ENCODE measurements at regions not wholly inside any gene's neighbourhood (a gene's known extent, or its start where the extent isn't known, plus 50 kb on each side); places are given as distances from the start of the nearest gene placed in this dataset.
A peak's percentile ranks its signal among the peaks of the same experiment; 100 is the strongest.
"Not testable (repeated sequence)": the region's sequence is repeated elsewhere in the genome, so short reads cannot be mapped to it uniquely, and the experiment has no call there.

DNA sequence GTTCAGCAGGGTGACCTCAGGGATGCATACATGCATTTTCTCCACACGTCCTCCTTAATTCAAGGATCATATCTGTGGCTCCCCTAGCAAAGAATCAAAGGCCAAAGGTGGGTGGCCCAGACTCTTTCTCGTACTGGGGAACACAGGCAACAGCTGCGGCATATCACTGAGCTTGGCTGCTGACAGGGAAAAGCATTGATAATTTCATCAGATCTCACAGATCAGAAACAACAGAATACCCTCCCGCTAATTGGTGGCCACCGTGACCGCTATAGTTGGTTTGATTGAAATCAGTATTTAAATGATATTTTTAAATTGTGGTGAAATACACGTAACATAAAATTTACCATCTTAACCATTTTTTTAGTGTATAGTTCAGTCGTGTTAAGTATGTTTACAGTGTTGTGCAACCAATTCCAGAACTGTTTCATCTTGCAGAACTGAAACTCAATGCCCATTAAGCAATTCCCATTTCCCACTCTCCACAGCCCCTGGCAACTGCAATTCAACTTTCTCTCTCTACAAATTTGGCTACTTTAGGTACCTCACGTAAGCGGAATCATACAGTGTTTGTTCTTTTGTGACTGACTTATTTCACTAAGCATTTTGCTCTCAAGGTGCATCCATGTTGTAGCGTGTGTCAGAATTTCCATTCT lies 74.7 kb upstream of the TMEM170B start:
- Mint-ChIP-seq H3K4me1 (peaks cover 32 to 53% (median 43%) of the 10 kb centered on the region in 3 donors), H3K36me3 (no peaks in the 10 kb centered on the region), H3K27ac (no peak overlapping the region), H3K4me3 (peak overlapping the region in 1 of 4 donors; percentile 16), H3K9me3 (no peaks in the 10 kb centered on the region), H3K27me3 (no peaks in the 10 kb centered on the region)

DNA sequence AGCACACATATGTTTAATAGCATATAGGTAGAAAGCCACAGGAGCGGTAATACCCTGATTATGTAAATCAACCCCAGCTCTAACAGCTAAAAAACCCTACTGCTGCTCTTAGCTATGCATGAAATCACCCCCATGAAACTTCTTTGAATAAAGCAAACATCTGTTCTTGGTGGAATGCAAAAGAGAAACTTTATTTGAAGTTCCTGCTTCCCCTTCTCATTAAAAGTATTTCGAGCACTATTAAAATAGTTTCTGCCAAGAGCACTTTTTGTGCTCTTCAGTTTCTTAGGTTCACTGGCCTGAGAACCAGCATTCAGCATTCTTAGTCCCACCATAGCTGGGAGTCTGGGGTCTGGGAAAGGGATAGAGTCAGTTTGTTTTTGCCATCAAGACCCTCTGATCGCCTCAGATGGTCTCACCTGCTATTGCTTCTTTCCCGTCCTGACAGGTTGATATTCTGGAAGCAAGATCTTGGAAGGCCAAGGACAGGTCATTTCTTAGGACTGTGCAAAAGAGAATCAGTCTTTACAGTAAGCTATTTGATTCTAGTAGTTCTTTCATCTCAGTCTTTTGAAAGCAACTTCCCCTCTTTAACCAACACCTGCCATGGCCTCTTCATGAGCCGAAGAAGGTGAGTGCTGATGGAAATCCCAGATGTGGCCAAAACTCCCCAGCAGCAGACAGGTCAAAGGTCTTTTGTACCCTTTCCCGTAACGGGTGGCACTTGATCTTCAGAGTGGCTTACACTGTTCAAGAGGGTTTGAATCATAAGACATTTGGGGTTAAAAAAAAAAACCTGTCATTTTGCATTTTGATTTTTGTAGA lies 76.5 kb upstream of the TMEM170B start:
- Mint-ChIP-seq H3K36me3 (no peaks in the 10 kb centered on the region), H3K27me3 (no peaks in the 10 kb centered on the region), H3K27ac (peak overlapping the region; percentile 95 to 97 (median 97)), H3K4me3 (peak overlapping the region; percentile 66 to 89 (median 78)), H3K9me3 (peaks cover 0 to 4% (median 0%) of the 10 kb centered on the region in 3 donors), H3K4me1 (peaks cover 25 to 43% (median 26%) of the 10 kb centered on the region in 3 donors)

DNA sequence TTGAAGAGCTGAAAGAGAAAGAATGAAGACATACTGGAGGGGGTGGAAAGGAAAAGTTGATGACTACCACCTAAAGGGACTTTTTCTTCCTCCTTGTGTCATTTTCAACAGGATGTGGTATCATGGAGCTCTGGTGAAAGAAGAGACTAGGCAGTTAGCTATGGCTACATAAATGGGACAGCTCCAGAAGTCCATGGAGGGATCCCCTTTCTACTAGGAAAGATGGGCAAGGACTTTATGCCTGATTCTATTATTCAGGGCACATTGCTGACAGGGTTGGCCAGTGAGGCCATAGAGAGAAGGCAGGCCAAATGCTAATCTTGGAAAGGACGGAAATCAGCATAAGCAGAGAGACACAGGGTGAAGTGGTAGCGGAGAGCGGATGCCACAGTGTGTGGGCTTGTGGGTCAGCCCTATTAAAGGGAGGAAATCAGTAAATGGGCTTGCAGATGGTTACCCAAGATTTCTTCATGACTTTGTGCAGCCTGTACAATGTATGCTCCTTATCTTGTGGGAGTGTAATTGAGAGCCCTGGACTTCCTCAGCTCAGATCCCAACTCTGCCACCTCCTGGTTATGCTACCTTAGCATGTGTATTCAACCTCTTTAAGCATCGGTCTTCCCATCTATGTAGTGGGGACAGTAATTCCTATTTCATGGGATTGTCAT lies 77.4 kb upstream of the TMEM170B start:
- peaks cover 0 to 5% (median 0%) of the 10 kb centered on the region in 3 donors for H3K9me3 Mint-ChIP-seq
- peak overlapping the region; percentile 66 to 89 (median 70) for H3K4me3 Mint-ChIP-seq
- peak overlapping the region; percentile 95 to 97 (median 97) for H3K27ac Mint-ChIP-seq
- H3K4me1 Mint-ChIP-seq = peaks cover 31 to 49% (median 32%) of the 10 kb centered on the region in 3 donors
- H3K36me3 Mint-ChIP-seq = no peaks in the 10 kb centered on the region
- no peaks in the 10 kb centered on the region for H3K27me3 Mint-ChIP-seq

DNA sequence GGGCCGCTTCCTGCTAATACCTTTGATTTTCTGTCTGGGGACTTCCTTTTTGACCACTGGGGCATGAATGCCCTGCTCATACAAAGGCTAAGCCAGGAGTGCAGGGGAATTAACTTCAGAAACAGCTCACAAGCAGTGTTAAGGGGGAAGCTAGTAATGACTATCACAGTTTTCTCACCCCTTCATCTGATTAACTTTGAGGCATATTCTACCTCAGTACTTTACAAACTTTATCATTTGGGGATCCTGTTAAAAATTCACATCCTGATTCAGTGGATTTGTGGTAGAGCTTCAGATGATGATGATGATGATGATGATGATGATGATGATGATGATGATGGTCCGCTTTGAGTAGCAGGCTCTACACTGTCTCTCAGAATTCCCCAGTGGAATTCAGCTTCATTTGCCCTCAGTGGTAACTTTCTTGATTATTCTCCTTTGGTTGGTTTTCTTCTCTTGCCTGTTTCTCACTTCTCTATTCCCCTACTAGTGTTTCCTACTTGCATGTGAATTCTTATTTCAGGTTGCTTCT lies 78.4 kb upstream of the TMEM170B start:
- Mint-ChIP-seq H3K36me3 (no peaks in the 10 kb centered on the region), H3K27ac (peak overlapping the region; percentile 78 to 97 (median 97)), H3K4me1 (peaks cover 31 to 53% (median 32%) of the 10 kb centered on the region in 3 donors), H3K27me3 (no peaks in the 10 kb centered on the region), H3K4me3 (peak overlapping the region; percentile 0 to 57 (median 34)), H3K9me3 (peaks cover 0 to 5% (median 0%) of the 10 kb centered on the region in 3 donors)

DNA sequence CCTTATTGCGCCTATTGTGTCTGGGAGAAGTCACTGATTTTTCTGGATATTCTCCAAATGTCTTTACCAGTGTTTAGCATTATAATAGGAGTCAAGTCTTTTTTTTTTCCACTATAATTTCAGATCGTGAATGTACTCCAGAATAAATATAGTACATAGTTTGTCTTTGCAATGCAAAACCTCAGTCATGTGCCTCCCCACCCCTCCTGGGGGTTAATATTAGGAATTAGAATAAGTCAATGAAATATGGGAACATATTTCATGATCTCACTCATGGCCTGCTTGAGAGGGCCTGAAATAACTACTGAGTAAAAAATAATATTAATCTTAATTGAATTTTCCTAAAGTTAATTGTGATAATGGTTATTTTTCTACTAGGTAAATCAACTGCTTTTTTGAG lies 79.0 kb upstream of the TMEM170B start:
- peaks cover 32 to 53% (median 34%) of the 10 kb centered on the region in 3 donors for H3K4me1 Mint-ChIP-seq
- no peak overlapping the region for H3K27ac Mint-ChIP-seq
- no peaks in the 10 kb centered on the region for H3K27me3 Mint-ChIP-seq
- H3K4me3 Mint-ChIP-seq = no peak overlapping the region
- no peaks in the 10 kb centered on the region for H3K36me3 Mint-ChIP-seq
- H3K9me3 Mint-ChIP-seq = peaks cover 0 to 5% (median 0%) of the 10 kb centered on the region in 3 donors

DNA sequence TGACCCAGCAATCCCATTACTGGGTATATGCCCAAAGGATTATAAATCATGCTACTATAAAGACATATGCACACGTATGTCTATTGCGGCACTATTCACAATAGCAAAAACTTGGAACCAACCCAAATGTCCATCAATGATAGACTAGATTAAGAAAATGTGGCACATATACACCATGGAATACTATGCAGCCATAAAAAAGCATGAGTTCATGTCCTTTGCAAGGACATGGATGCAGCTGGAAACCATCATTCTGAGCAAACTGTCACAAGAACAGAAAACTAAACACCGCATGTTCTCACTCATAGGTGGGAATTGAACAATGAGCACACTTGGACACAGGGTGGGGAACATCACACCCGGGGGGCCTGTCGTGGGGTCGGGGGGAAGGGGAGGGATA lies 80.1 kb upstream of the TMEM170B start:
- Mint-ChIP-seq H3K4me1 (peaks cover 32 to 48% (median 34%) of the 10 kb centered on the region in 3 donors), H3K4me3 (peak overlapping the region in 1 of 4 donors; percentile 18)
- not testable (repeated sequence) for H3K36me3 Mint-ChIP-seq, H3K27me3 Mint-ChIP-seq, H3K27ac Mint-ChIP-seq, H3K9me3 Mint-ChIP-seq

DNA sequence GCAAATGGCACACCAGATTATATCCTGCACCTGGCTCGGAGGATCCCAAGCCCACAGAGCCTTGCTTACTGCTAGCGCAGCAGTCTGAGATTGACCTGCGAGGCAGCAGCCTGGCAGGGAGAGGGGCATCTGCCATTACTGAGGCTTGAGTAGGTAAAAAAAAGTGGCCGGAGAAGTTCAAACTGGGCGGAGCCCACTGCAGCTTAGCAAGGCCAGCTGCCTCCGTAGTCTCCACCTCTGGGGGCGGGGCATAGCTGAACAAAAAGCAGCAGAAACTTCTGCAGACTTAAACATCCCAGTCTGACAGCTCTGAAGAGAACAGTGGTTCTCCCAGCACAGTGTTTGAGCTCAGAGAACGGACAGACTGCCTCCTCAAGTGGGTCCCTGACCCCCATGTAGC lies 85.4 kb upstream of the TMEM170B start:
- not testable (repeated sequence) for H3K27ac Mint-ChIP-seq, H3K27me3 Mint-ChIP-seq, H3K9me3 Mint-ChIP-seq, H3K4me3 Mint-ChIP-seq, H3K36me3 Mint-ChIP-seq
- peaks cover 11 to 22% (median 19%) of the 10 kb centered on the region in 3 donors for H3K4me1 Mint-ChIP-seq

DNA sequence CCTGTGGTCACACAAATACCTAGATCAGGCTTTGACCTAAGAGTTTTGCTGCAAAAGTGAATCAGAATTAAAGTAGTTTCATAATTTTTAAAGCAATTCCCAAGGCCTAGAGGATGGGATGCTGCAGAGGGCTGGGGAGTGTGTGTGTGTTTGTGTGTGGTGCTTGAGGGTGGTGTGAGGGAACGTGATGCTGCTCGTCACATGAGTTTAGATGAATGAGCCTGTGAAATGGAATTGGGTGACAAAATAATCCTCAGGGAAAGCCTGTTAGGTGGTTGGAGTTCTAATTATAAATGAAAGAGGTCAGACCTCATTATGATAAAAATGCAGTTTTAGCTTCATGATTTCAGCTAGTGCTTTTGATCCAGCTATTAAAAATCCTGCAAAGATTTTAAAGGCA lies 87.5 kb upstream of the TMEM170B start:
- H3K4me1 Mint-ChIP-seq = peaks cover 3 to 28% (median 13%) of the 10 kb centered on the region in 3 donors
- peaks cover 2% of the 10 kb centered on the region for H3K36me3 Mint-ChIP-seq
- no peaks in the 10 kb centered on the region for H3K27me3 Mint-ChIP-seq
- H3K9me3 Mint-ChIP-seq = peaks cover 0 to 2% (median 2%) of the 10 kb centered on the region in 3 donors
- no peak overlapping the region for H3K4me3 Mint-ChIP-seq
- no peak overlapping the region for H3K27ac Mint-ChIP-seq

DNA sequence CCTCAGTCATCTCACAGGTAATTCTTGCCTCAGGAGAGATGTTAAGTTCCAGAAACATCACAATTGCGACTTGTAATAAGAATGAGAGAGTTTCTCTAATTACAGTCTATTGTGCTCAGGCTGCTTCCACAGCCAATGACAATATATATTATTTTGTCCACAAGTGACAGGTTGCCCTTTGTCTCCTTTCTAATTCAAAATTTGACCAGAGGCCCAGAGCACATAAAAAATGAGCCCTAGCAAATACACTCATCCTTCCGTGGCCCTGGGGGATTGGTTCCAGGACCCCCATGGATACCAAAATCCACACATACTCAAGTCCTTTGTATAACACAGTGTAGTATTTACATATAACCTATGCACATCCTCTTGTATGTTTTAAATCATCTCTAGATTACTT lies 88.1 kb upstream of the TMEM170B start:
- Mint-ChIP-seq H3K27me3 (no peaks in the 10 kb centered on the region), H3K27ac (no peak overlapping the region), H3K9me3 (peaks cover 0 to 3% (median 2%) of the 10 kb centered on the region in 3 donors), H3K4me3 (no peak overlapping the region), H3K36me3 (peaks cover 2% of the 10 kb centered on the region), H3K4me1 (peaks cover 9 to 35% (median 17%) of the 10 kb centered on the region in 3 donors)

DNA sequence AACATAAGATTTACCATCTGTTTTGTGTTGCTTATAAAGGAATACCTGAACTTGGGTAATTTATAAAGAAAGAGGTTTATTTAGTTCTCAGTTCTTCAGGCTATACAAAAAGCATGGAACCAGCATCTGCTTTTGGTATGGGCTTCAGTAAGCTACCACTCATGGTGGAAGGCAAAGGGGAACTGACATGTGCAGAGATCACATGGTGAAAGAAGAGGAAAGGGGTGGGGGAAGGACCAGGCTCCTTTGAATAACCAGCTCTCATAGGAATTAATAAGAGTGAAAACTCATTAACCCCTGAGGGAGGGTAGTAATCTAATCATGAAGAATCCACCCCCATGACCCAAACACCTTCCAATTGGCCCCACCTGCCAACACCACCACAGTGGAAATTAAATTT lies 89.5 kb upstream of the TMEM170B start:
- peaks cover 0 to 3% (median 2%) of the 10 kb centered on the region in 3 donors for H3K9me3 Mint-ChIP-seq
- peaks cover 2% of the 10 kb centered on the region for H3K36me3 Mint-ChIP-seq
- peaks cover 14 to 36% (median 25%) of the 10 kb centered on the region in 3 donors for H3K4me1 Mint-ChIP-seq
- no peak overlapping the region for H3K27ac Mint-ChIP-seq
- no peak overlapping the region for H3K4me3 Mint-ChIP-seq
- H3K27me3 Mint-ChIP-seq = no peaks in the 10 kb centered on the region

DNA sequence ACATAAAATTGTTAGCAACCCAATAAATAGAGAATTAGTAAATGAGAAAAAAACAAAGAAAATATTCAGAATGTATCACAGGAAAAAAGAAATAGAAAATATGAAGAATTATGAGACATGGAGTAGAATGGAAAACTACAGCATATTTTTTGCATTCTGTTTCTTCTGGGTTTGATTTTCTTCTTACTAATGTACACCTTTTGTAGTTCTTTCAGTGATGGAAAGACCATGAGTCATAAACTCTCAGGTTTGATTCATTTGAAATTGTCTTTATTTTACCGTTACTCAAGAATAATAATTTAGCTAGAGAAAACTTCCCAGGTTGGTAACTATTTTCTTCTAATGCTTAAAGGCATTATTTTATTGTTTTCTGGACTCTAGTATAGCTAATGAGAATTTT lies 90.3 kb upstream of the TMEM170B start:
- Mint-ChIP-seq H3K4me1 (peaks cover 14 to 41% (median 30%) of the 10 kb centered on the region in 3 donors), H3K9me3 (peaks cover 0 to 3% (median 2%) of the 10 kb centered on the region in 3 donors), H3K27me3 (no peaks in the 10 kb centered on the region), H3K4me3 (no peak overlapping the region), H3K36me3 (peaks cover 2% of the 10 kb centered on the region), H3K27ac (no peak overlapping the region)

DNA sequence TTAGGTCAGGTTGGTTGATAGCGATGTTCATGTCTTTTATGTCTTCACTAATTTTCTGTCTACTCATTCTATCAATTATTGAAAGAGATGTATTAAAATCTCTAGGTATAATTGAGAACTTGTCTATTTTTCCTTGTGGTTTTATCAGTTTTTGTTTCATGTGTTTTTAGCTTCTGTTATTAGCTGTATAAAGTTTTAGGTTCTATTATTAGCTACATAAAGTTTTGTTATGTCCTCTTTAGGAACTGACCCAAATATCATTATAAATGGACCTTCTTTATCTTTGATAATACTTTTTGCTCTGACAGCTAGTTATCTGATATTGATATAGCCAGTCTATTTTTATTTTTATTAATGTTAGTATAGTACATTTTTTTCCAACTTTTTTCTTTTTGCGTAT lies 92.4 kb upstream of the TMEM170B start:
- Mint-ChIP-seq H3K36me3 (peaks cover 2% of the 10 kb centered on the region), H3K27ac (peak overlapping the region in 1 of 3 donors; percentile 28), H3K27me3 (no peaks in the 10 kb centered on the region), H3K4me1 (peaks cover 16 to 46% (median 35%) of the 10 kb centered on the region in 3 donors), H3K9me3 (peaks cover 0 to 3% (median 2%) of the 10 kb centered on the region in 3 donors), H3K4me3 (peak overlapping the region in 2 of 4 donors; percentile 56 to 84)

DNA sequence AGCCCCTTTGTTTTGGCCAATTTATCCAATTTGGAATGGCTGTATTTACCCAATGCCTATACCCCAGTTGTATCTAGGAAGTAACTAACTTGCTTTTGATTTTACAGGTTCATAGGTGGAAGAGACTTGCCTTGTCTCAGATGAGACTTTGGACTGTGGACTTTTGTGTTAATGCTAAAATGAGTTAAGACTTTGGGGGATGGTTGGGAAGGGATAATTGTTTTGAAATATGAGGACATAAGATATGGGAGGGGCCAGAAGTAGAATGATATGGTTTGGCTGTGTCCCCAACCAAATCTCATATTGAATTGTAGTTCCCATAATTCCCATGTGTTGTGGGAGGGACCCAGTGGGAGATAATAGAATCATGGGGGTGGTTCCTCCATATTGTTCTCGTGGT lies 94.4 kb upstream of the TMEM170B start:
- peaks cover 14 to 38% (median 36%) of the 10 kb centered on the region in 3 donors for H3K4me1 Mint-ChIP-seq
- not testable (repeated sequence) for H3K27me3 Mint-ChIP-seq, H3K27ac Mint-ChIP-seq, H3K9me3 Mint-ChIP-seq, H3K4me3 Mint-ChIP-seq, H3K36me3 Mint-ChIP-seq

DNA sequence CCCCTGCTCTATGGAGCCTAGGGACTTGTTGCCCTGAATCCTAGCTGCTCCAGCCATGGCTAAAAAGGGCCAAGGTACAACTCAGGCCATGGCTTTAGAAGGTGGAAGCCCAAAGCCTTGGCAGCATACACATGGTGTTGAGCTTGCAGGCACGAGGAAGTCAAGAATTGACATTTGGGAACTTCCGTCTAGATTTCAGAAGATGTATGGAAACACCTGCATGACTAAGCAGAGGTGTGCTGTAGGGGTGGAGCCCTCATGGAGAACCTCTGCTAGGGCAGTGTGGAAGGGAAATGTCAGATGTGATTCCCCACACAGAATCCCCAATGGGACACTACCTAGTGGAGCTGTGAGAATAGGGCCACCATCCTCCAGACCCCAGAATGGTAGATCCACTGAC lies 95.1 kb upstream of the TMEM170B start:
- no peak overlapping the region for H3K27ac Mint-ChIP-seq
- H3K27me3 Mint-ChIP-seq = no peaks in the 10 kb centered on the region

DNA sequence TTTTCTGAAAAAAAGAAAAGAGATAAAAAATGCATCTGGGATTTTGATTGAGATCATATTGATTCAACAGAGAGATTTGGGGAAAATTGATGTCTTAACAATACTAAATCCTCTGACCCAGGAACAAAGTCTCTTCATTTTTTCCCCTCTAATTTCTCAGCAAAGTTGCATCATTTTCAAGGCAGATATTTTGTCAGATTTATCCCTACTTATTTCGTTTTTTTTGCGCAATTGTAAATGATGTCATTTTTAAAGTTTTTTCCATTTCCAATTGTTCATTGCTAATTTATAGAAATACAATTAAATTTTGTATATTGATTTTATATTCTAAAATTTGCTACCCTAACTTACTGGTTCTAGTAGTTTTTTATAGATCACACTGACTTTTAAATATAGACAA lies 97.7 kb upstream of the TMEM170B start:
- H3K27me3 Mint-ChIP-seq = no peaks in the 10 kb centered on the region
- peaks cover 3% of the 10 kb centered on the region for H3K36me3 Mint-ChIP-seq
- peaks cover 0 to 2% (median 0%) of the 10 kb centered on the region in 3 donors for H3K9me3 Mint-ChIP-seq
- no peak overlapping the region for H3K4me3 Mint-ChIP-seq
- H3K27ac Mint-ChIP-seq = no peak overlapping the region
- peaks cover 12 to 29% (median 23%) of the 10 kb centered on the region in 3 donors for H3K4me1 Mint-ChIP-seq

More for the DNA sequence above, 95.1 kb upstream of the TMEM170B start:
- H3K36me3 Mint-ChIP-seq = no peaks in the 10 kb centered on the region
- H3K4me3 Mint-ChIP-seq = no peak overlapping the region
- peaks cover 13 to 38% (median 35%) of the 10 kb centered on the region in 3 donors for H3K4me1 Mint-ChIP-seq
- H3K9me3 Mint-ChIP-seq = peaks cover 0 to 3% (median 0%) of the 10 kb centered on the region in 3 donors
